ENCODE measurements at regions not wholly inside any gene's neighbourhood (a gene's known extent, or its start where the extent isn't known, plus 50 kb on each side); places are given as distances from the start of the nearest gene placed in this dataset.

- H3K36me3 Mint-ChIP-seq = no peaks in the 10 kb centered on the region
- H3K27me3 Mint-ChIP-seq = peaks cover 9% of the 10 kb centered on the region
- no peak overlapping the region for H3K4me3 Mint-ChIP-seq
- DNase-seq (ENCODE audit: low spot score in 2 of 2) (no peak), ATAC-seq (ENCODE audit: low read depth) (no peak)
- no peaks in the 10 kb centered on the region for H3K9me3 Mint-ChIP-seq
- H3K27ac Mint-ChIP-seq = no peak overlapping the region
- H3K4me1 Mint-ChIP-seq = no peaks in the 10 kb centered on the region
Observed at GRCh38 chr11:11074686-11075335, 217.0 kb upstream of the ZBED5 start.

GRCh38 chr11:11073996-11074395 is 216.1 kb upstream of the ZBED5 start:
- no peak overlapping the region for H3K27ac Mint-ChIP-seq
- ATAC-seq (ENCODE audit: low read depth) (no peak), DNase-seq (ENCODE audit: low spot score in 2 of 2) (no peak)
- H3K9me3 Mint-ChIP-seq = no peaks in the 10 kb centered on the region
- H3K27me3 Mint-ChIP-seq = peaks cover 8% of the 10 kb centered on the region
- H3K4me1 Mint-ChIP-seq = peaks cover 3% of the 10 kb centered on the region
- no peaks in the 10 kb centered on the region for H3K36me3 Mint-ChIP-seq
- no peak overlapping the region for H3K4me3 Mint-ChIP-seq

GRCh38 chr11:11072067-11072466 is 214.2 kb upstream of the ZBED5 start:
- no peaks in the 10 kb centered on the region for H3K36me3 Mint-ChIP-seq
- no peaks in the 10 kb centered on the region for H3K9me3 Mint-ChIP-seq
- no peak overlapping the region for H3K4me3 Mint-ChIP-seq
- ATAC-seq (ENCODE audit: low read depth) (no peak), DNase-seq (ENCODE audit: low spot score in 2 of 2) (no peak)
- H3K27ac Mint-ChIP-seq = no peak overlapping the region
- H3K27me3 Mint-ChIP-seq = peaks cover 4% of the 10 kb centered on the region
- H3K4me1 Mint-ChIP-seq = peaks cover 3% of the 10 kb centered on the region

- Mint-ChIP-seq H3K36me3 (no peaks in the 10 kb centered on the region), H3K4me1 (peaks cover 3% of the 10 kb centered on the region), H3K27me3 (peaks cover 6% of the 10 kb centered on the region), H3K4me3 (no peak overlapping the region), H3K9me3 (no peaks in the 10 kb centered on the region), H3K27ac (no peak overlapping the region)
- no peak for DNase-seq (ENCODE audit: low spot score in 2 of 2)
- ATAC-seq (ENCODE audit: low read depth) = no peak
Observed at GRCh38 chr11:11071486-11071885, 213.6 kb upstream of the ZBED5 start.

GRCh38 chr11:11070976-11071375 is 213.1 kb upstream of the ZBED5 start:
- Mint-ChIP-seq H3K4me3 (no peak overlapping the region), H3K36me3 (no peaks in the 10 kb centered on the region), H3K27ac (no peak overlapping the region), H3K9me3 (no peaks in the 10 kb centered on the region), H3K27me3 (peaks cover 6% of the 10 kb centered on the region), H3K4me1 (peaks cover 3% of the 10 kb centered on the region)
- no peak for ATAC-seq (ENCODE audit: low read depth)
- DNase-seq (ENCODE audit: low spot score in 2 of 2) = no peak

GRCh38 chr11:11069841-11070835 is 212.3 kb upstream of the ZBED5 start:
- DNase-seq (ENCODE audit: low spot score in 2 of 2) = no peak
- ATAC-seq (ENCODE audit: low read depth) = no peak
- Mint-ChIP-seq H3K36me3 (no peaks in the 10 kb centered on the region), H3K27ac (no peak overlapping the region), H3K4me1 (peaks cover 3% of the 10 kb centered on the region), H3K27me3 (peaks cover 6% of the 10 kb centered on the region), H3K9me3 (no peaks in the 10 kb centered on the region), H3K4me3 (no peak overlapping the region)

GRCh38 chr11:11068113-11068512 is 210.3 kb upstream of the ZBED5 start:
- no peaks in the 10 kb centered on the region for H3K9me3 Mint-ChIP-seq
- peaks cover 3% of the 10 kb centered on the region for H3K4me1 Mint-ChIP-seq
- H3K36me3 Mint-ChIP-seq = no peaks in the 10 kb centered on the region
- DNase-seq (ENCODE audit: low spot score in 2 of 2) (no peak), ATAC-seq (ENCODE audit: low read depth) (no peak)
- peaks cover 4% of the 10 kb centered on the region for H3K27me3 Mint-ChIP-seq
- no peak overlapping the region for H3K27ac Mint-ChIP-seq
- H3K4me3 Mint-ChIP-seq = no peak overlapping the region

GRCh38 chr11:11065396-11065795 is 207.5 kb upstream of the ZBED5 start:
- peaks cover 4% of the 10 kb centered on the region for H3K27me3 Mint-ChIP-seq
- DNase-seq (ENCODE audit: low spot score in 2 of 2) (no peak), ATAC-seq (ENCODE audit: low read depth) (no peak)
- H3K9me3 Mint-ChIP-seq = no peaks in the 10 kb centered on the region
- H3K36me3 Mint-ChIP-seq = no peaks in the 10 kb centered on the region
- no peak overlapping the region for H3K27ac Mint-ChIP-seq
- no peak overlapping the region for H3K4me3 Mint-ChIP-seq
- peaks cover 3% of the 10 kb centered on the region for H3K4me1 Mint-ChIP-seq

GRCh38 chr11:11057472-11057854 is 199.6 kb upstream of the ZBED5 start:
- Mint-ChIP-seq H3K36me3 (peaks cover 11% of the 10 kb centered on the region), H3K4me3 (no peak overlapping the region), H3K27me3 (peaks cover 6% of the 10 kb centered on the region), H3K27ac (no peak overlapping the region), H3K9me3 (peaks cover 14% of the 10 kb centered on the region), H3K4me1 (no peaks in the 10 kb centered on the region)
- DNase-seq (ENCODE audit: low spot score in 2 of 2) = no peak
- ATAC-seq (ENCODE audit: low read depth) = no peak

- Mint-ChIP-seq H3K27ac (no peak overlapping the region), H3K36me3 (peaks cover 11% of the 10 kb centered on the region), H3K4me1 (no peaks in the 10 kb centered on the region), H3K27me3 (peaks cover 6% of the 10 kb centered on the region), H3K4me3 (no peak overlapping the region), H3K9me3 (peaks cover 14% of the 10 kb centered on the region)
- DNase-seq (ENCODE audit: low spot score in 2 of 2) (no peak), ATAC-seq (ENCODE audit: low read depth) (no peak)
Observed at GRCh38 chr11:11056749-11057471, 199.1 kb upstream of the ZBED5 start.

- Mint-ChIP-seq H3K27ac (no peak overlapping the region), H3K9me3 (peaks cover 14% of the 10 kb centered on the region), H3K4me1 (no peaks in the 10 kb centered on the region), H3K27me3 (peaks cover 6% of the 10 kb centered on the region), H3K36me3 (peaks cover 11% of the 10 kb centered on the region), H3K4me3 (no peak overlapping the region)
- DNase-seq (ENCODE audit: low spot score in 2 of 2) (no peak), ATAC-seq (ENCODE audit: low read depth) (no peak)
Observed at GRCh38 chr11:11056316-11056715, 198.5 kb upstream of the ZBED5 start.

- Mint-ChIP-seq H3K4me3 (no peak overlapping the region), H3K4me1 (no peaks in the 10 kb centered on the region), H3K27ac (no peak overlapping the region), H3K36me3 (no peaks in the 10 kb centered on the region), H3K27me3 (no peaks in the 10 kb centered on the region), H3K9me3 (peaks cover 2% of the 10 kb centered on the region)
- DNase-seq (ENCODE audit: low spot score in 2 of 2) = no peak
- no peak for ATAC-seq (ENCODE audit: low read depth)
Observed at GRCh38 chr11:11047851-11048610, 190.2 kb upstream of the ZBED5 start.

GRCh38 chr11:11046781-11047180 is 188.9 kb upstream of the ZBED5 start:
- ATAC-seq (ENCODE audit: low read depth) = no peak
- H3K27me3 Mint-ChIP-seq = no peaks in the 10 kb centered on the region
- H3K9me3 Mint-ChIP-seq = peaks cover 2% of the 10 kb centered on the region

More at GRCh38 chr11:11046781-11047180, 188.9 kb upstream of the ZBED5 start:
- H3K27ac Mint-ChIP-seq = peak overlapping the region; percentile 8
- no peaks in the 10 kb centered on the region for H3K36me3 Mint-ChIP-seq
- no peak for DNase-seq (ENCODE audit: low spot score in 2 of 2)
- no peak overlapping the region for H3K4me3 Mint-ChIP-seq
- no peaks in the 10 kb centered on the region for H3K4me1 Mint-ChIP-seq

Measured in memory B cell (primary cell).